Osteocyte (in vitro differentiated cells): ENCODE measurements at regions not wholly inside any gene's neighbourhood (a gene's known extent, or its start where the extent isn't known, plus 50 kb on each side); places are given as distances from the start of the nearest gene placed in this dataset.

ENCODE experiments used
- DNase-seq: peaks from one replicate; pipeline ENCODE4 v3.0.0; 2021; ENCODE audit warnings: mixed read lengths; ENCODE audit not compliant: unreplicated experiment; ENCODE audit errors: extremely low spot score
- H3K27ac Mint-ChIP-seq: one replicate; pipeline ENCODE4 v1.8.0; 2021; ENCODE audit warnings: mild to moderate bottlenecking, mixed read lengths; ENCODE audit not compliant: unreplicated experiment
- H3K27me3 Mint-ChIP-seq: one replicate; pipeline ENCODE4 v1.8.0; 2021; ENCODE audit warnings: mixed read lengths; ENCODE audit not compliant: unreplicated experiment
- H3K36me3 Mint-ChIP-seq: one replicate; pipeline ENCODE4 v1.8.0; 2021; ENCODE audit warnings: mixed read lengths; ENCODE audit not compliant: unreplicated experiment
- H3K4me1 Mint-ChIP-seq: one replicate; pipeline ENCODE4 v1.8.0; 2021; ENCODE audit warnings: mixed read lengths; ENCODE audit not compliant: unreplicated experiment
- H3K4me3 Mint-ChIP-seq: one replicate; pipeline ENCODE4 v1.8.0; 2021; ENCODE audit warnings: mild to moderate bottlenecking, moderate library complexity, mixed read lengths; ENCODE audit not compliant: unreplicated experiment
- H3K9me3 Mint-ChIP-seq: one replicate; pipeline ENCODE4 v1.8.0; 2021; ENCODE audit warnings: mixed read lengths; ENCODE audit not compliant: unreplicated experiment
- TF ChIP-seq, protein P1 (sequence below): fragments of 200-600 bp; sonication (generic); IDR thresholded peaks from 2 replicates; pipeline ENCODE4 v1.5.0; 2021; ENCODE audit warnings: antibody characterized with exemption, mild to moderate bottlenecking, moderate library complexity

DNA sequence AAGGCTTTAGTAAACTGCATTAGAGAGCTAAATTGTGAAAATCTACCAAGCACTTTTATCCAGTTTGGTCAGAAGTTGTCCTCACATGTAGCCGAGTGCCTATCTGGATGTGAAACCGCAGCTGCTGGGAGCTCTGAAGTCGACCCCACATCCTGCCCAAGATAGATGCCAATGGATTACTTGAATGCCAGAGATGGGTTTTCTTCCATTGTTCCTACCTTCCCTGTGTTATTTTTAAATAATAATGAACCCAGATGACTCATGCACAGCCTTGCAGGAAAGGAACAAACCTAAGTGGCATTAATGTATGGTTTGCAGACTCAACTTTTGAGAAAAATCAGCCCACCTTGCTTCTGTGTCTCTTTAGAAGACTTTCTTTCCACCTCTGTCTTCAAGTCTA lies 408.5 kb downstream of the FBXO15 start:
- Mint-ChIP-seq H3K9me3 (no peaks in the 10 kb centered on the region), H3K4me1 (no peaks in the 10 kb centered on the region), H3K27me3 (peaks cover 2% of the 10 kb centered on the region), H3K4me3 (no peak overlapping the region), H3K36me3 (no peaks in the 10 kb centered on the region), H3K27ac (no peak overlapping the region)
- TF ChIP-seq, protein P1, sequence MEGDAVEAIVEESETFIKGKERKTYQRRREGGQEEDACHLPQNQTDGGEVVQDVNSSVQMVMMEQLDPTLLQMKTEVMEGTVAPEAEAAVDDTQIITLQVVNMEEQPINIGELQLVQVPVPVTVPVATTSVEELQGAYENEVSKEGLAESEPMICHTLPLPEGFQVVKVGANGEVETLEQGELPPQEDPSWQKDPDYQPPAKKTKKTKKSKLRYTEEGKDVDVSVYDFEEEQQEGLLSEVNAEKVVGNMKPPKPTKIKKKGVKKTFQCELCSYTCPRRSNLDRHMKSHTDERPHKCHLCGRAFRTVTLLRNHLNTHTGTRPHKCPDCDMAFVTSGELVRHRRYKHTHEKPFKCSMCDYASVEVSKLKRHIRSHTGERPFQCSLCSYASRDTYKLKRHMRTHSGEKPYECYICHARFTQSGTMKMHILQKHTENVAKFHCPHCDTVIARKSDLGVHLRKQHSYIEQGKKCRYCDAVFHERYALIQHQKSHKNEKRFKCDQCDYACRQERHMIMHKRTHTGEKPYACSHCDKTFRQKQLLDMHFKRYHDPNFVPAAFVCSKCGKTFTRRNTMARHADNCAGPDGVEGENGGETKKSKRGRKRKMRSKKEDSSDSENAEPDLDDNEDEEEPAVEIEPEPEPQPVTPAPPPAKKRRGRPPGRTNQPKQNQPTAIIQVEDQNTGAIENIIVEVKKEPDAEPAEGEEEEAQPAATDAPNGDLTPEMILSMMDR = no peak
- no peak for DNase-seq

- Mint-ChIP-seq H3K4me1 (no peaks in the 10 kb centered on the region), H3K4me3 (no peak overlapping the region), H3K27me3 (peaks cover 2% of the 10 kb centered on the region), H3K9me3 (no peaks in the 10 kb centered on the region), H3K36me3 (no peaks in the 10 kb centered on the region), H3K27ac (no peak overlapping the region)
- TF ChIP-seq, protein P1 = no peak
- DNase-seq = no peak
Measured at GRCh38 chr18:73737990-73738389, 409.6 kb downstream of the FBXO15 start.

DNA sequence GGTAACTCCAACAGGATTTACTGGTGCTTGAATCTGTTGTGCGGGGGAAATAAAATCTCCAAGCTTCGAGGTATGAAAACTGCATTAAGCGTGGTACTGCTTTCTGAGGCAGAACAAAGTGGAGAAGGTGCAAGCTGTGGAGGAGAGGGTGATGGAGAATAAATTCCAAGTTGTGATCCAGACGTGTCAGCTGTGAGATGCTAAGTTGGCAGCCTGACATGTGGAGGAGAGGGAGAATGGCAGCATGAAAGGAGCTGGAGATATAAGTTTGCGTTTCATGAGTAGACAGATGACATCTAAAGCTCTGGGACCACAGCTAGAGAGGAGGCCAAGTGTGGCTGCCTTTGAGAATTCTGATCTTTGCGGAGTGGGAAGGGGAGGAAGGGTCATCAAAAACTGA lies 411.8 kb downstream of the FBXO15 start:
- no peak overlapping the region for H3K27ac Mint-ChIP-seq
- no peak overlapping the region for H3K4me3 Mint-ChIP-seq
- TF ChIP-seq, protein P1 = no peak
- no peaks in the 10 kb centered on the region for H3K9me3 Mint-ChIP-seq
- no peaks in the 10 kb centered on the region for H3K4me1 Mint-ChIP-seq
- no peak for DNase-seq
- peaks cover 6% of the 10 kb centered on the region for H3K27me3 Mint-ChIP-seq
- no peaks in the 10 kb centered on the region for H3K36me3 Mint-ChIP-seq

GRCh38 chr18:73733806-73734314 lies 413.8 kb downstream of the FBXO15 start:
- no peak overlapping the region for H3K4me3 Mint-ChIP-seq
- no peak for DNase-seq
- H3K27me3 Mint-ChIP-seq = peaks cover 6% of the 10 kb centered on the region
- H3K27ac Mint-ChIP-seq = no peak overlapping the region
- H3K36me3 Mint-ChIP-seq = no peaks in the 10 kb centered on the region
- no peaks in the 10 kb centered on the region for H3K4me1 Mint-ChIP-seq
- TF ChIP-seq, protein P1 = no peak
- H3K9me3 Mint-ChIP-seq = peaks cover 6% of the 10 kb centered on the region

- TF ChIP-seq, protein P1 = no peak
- H3K9me3 Mint-ChIP-seq = peaks cover 6% of the 10 kb centered on the region
- no peak overlapping the region for H3K27ac Mint-ChIP-seq
- H3K4me1 Mint-ChIP-seq = no peaks in the 10 kb centered on the region
- H3K36me3 Mint-ChIP-seq = no peaks in the 10 kb centered on the region
- no peak for DNase-seq
- H3K4me3 Mint-ChIP-seq = no peak overlapping the region
- peaks cover 6% of the 10 kb centered on the region for H3K27me3 Mint-ChIP-seq
Measured at GRCh38 chr18:73733376-73733775, 414.3 kb downstream of the FBXO15 start.
